Endothelial cell of umbilical vein (primary cell): ENCODE measurements at regions not wholly inside any gene's neighbourhood (a gene's known extent, or its start where the extent isn't known, plus 50 kb on each side); places are given as distances from the start of the nearest gene placed in this dataset.

Source experiments
- CTCF ChIP-seq, 2 donors: IDR thresholded peaks; 1 replicate in 1 of 2; 2 replicates in 1 of 2; pipeline ENCODE4 v1.5.1; 2011; ENCODE audit warnings: low read length in 2 of 2, mild to moderate bottlenecking in 2 of 2, moderate library complexity in 2 of 2, control low read depth in 1 of 2, inconsistent platforms in 1 of 2, low read depth in 1 of 2; ENCODE audit not compliant: insufficient read depth in 1 of 2; ENCODE audit errors: extremely low read depth in 1 of 2
- EZH2 ChIP-seq: IDR thresholded peaks from 2 replicates; pipeline ENCODE4 v1.6.1; 2012; ENCODE audit warnings: borderline replicate concordance, low read depth, mild to moderate bottlenecking, moderate library complexity, low read length, inconsistent platforms; ENCODE audit not compliant: severe bottlenecking
- GATA2 ChIP-seq: IDR thresholded peaks from 2 replicates; pipeline ENCODE4 v1.7.0; 2011; ENCODE audit warnings: low read depth, mild to moderate bottlenecking, moderate library complexity, mixed read lengths, low read length; ENCODE audit not compliant: insufficient read length, insufficient read depth
- MYC ChIP-seq: IDR thresholded peaks from one replicate; pipeline ENCODE4 v1.6.1; 2011; ENCODE audit warnings: mild to moderate bottlenecking, low read depth, low read length
- POLR2A ChIP-seq: IDR thresholded peaks from 2 replicates; pipeline ENCODE4 v1.6.1; 2012; ENCODE audit warnings: low read depth, mild to moderate bottlenecking, control low read depth, low read length

- TF ChIP-seq CTCF (IDR thresholded peaks at IDR 0.05; ENCODE audit: extremely low read depth in 1 of 2, insufficient read depth in 1 of 2, low read depth in 1 of 2, low read length in 2 of 2) (no peak), POLR2A (no peak), EZH2 (no peak), MYC (no peak), GATA2 (no peak)
These were observed 614.1 kb downstream of the PCDH7 start for GRCh38 chr4:31334086-31334910.
